Right cardiac atrium (tissue), 5 donors: ENCODE measurements at regions not wholly inside any gene's neighbourhood (a gene's known extent, or its start where the extent isn't known, plus 50 kb on each side); places are given as distances from the start of the nearest gene placed in this dataset.

Source experiments
- ATAC-seq, 2 donors: fragments of 200-7000 bp; cut with Tn5 transposase; one replicate each; pipeline versions ENCODE4 v1.8.0 to v1.9.1; 2020; ENCODE audit warnings: moderate library complexity in 2 of 2, mild to moderate bottlenecking in 1 of 2
- DNase-seq, 3 donors: peaks; one replicate each; pipeline ENCODE4 v3.0.0-alpha.2; 2020
- H3K27ac ChIP-seq: one replicate; pipeline ENCODE4 v1.5.1; 2013; ENCODE audit warnings: mild to moderate bottlenecking, low read length, control low read depth, moderate library complexity
- H3K27me3 ChIP-seq: one replicate; pipeline ENCODE4 v1.6.1; 2013; ENCODE audit not compliant: control insufficient read depth, insufficient read depth
- H3K4me1 ChIP-seq: one replicate; pipeline ENCODE4 v1.6.1; 2013; ENCODE audit warnings: low read length; ENCODE audit not compliant: control insufficient read depth, insufficient read depth
- H3K4me3 ChIP-seq: one replicate; pipeline ENCODE4 v1.5.1; 2013; ENCODE audit warnings: low read length, control low read depth
- H3K9me3 ChIP-seq: one replicate; pipeline ENCODE4 v1.6.1; 2013; ENCODE audit warnings: low read length; ENCODE audit not compliant: control insufficient read depth
- WGBS: extraction: QIAGEN DNeasy Blood & Tissue Kit; methylation state at CpG from one replicate; pipeline ENCODE4 v1.1.7; 2013; 5-methylcytosine and 5-hydroxymethylcytosine counted together
- intact Hi-C, 4 donors: fragments of 100-400 bp; cut with DNase I; formaldehyde crosslinking; loops; one replicate each; pipeline versions ENCODE4 v1.11.0 to v1.14.0; 2022 to 2023
- donor health status: healthy with polysubstance abuse.
- donor health status: DM: no; HTN: yes; CAD: no.
- donor health status: DM: no; HTN: no; CAD: no.
- donor health status: DM: no; HTN: yes; CAD: no; lungs with severe emphysema.
- donor health status: DM: yes; HTN: yes; CAD: no.

DNA sequence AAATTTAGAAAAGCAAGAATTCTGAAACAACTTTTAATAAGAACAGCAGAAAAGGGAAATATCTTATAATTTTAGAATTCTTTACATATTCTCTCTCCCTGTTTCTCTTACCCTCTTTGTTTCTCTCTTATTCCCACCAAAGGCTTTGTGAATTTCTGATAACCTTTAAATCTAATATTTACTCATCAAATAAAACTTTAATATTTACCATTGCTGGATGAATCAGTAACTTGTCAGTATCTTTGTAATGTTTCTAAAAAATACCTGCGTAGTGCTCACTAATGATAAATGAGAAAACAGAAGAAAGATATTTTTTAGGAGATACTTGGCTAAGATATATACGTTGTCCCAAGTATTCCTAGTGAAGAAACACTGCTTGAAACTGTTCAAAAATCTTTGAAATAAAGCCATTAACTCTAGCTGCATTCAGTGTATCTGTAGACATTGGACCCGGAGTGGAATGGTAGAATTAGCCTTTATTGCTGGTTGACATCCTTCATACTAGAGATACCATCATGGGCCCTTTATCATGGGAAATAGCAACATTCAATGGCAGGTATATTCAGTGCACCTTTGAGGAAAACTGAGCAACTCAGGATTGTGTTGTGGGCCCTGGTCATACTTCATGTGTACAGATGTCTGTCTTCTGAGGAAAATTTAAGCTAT is 2160.4 kb downstream of the MAT2B start:
- Histone ChIP-seq H3K27me3 (no peaks in the 10 kb centered on the region), H3K9me3 (no peaks in the 10 kb centered on the region), H3K27ac (no peak overlapping the region), H3K4me3 (no peak overlapping the region), H3K4me1 (no peaks in the 10 kb centered on the region)
- DNase-seq = no peak
- no peak for ATAC-seq
- intact Hi-C loops = no loop called here
- WGBS = 86% methylated on average over 3 of the region's 3 CpGs

DNA sequence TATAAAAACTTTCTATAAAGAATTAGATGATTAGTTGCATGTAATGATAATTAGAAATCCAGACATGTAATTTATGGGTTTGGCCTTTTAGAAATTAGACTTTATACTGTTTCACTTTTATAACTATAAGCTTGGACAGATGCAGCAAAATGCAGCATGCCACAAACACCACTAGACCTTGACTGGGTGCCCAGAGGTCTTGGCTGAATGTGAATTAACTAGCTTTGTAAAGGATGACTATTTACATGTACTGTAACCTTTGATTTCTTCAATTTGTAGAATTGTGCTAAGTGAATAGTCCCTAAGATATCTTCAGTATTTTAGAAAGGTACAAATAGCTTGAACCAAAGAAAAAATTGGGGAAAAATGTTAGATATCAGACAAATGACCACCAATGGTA is 2168.1 kb downstream of the MAT2B start:
- intact Hi-C loops = no loop called here
- Histone ChIP-seq H3K4me1 (no peaks in the 10 kb centered on the region), H3K4me3 (no peak overlapping the region), H3K9me3 (no peaks in the 10 kb centered on the region), H3K27ac (no peak overlapping the region), H3K27me3 (no peaks in the 10 kb centered on the region)
- no peak for ATAC-seq
- no peak for DNase-seq

- ATAC-seq = no peak
- Histone ChIP-seq H3K9me3 (no peaks in the 10 kb centered on the region), H3K4me1 (no peaks in the 10 kb centered on the region), H3K4me3 (no peak overlapping the region), H3K27ac (no peak overlapping the region), H3K27me3 (no peaks in the 10 kb centered on the region)
- intact Hi-C loops = no loop called here
- DNase-seq = no peak
- 77% methylated on average over 1 of the region's 1 CpG for WGBS
These were observed 2190.4 kb downstream of the MAT2B start for GRCh38 chr5:165695796-165696195.

GRCh38 chr5:165705960-165706359 is 2200.5 kb downstream of the MAT2B start:
- Histone ChIP-seq H3K4me1 (no peaks in the 10 kb centered on the region), H3K4me3 (no peak overlapping the region), H3K27me3 (no peaks in the 10 kb centered on the region), H3K9me3 (no peaks in the 10 kb centered on the region), H3K27ac (no peak overlapping the region)
- WGBS = 96% methylated on average over 1 of the region's 1 CpG
- DNase-seq (no peak), ATAC-seq (no peak)
- intact Hi-C loops = no loop called here

- no peaks in the 10 kb centered on the region for H3K4me1 ChIP-seq
- no peak for ATAC-seq
- intact Hi-C loops = no loop called here
- H3K9me3 ChIP-seq = no peaks in the 10 kb centered on the region
- no peak overlapping the region for H3K4me3 ChIP-seq
- WGBS = 80% methylated on average over 3 of the region's 3 CpGs
- H3K27me3 ChIP-seq = peaks cover 2% of the 10 kb centered on the region
- DNase-seq = no peak
- no peak overlapping the region for H3K27ac ChIP-seq
These were observed 2206.6 kb downstream of the MAT2B start for GRCh38 chr5:165712011-165712410.

- Histone ChIP-seq H3K4me1 (no peaks in the 10 kb centered on the region), H3K4me3 (no peak overlapping the region), H3K9me3 (no peaks in the 10 kb centered on the region), H3K27ac (no peak overlapping the region), H3K27me3 (peaks cover 2% of the 10 kb centered on the region)
- ATAC-seq (no peak), DNase-seq (no peak)
- WGBS = 71% methylated on average over 1 of the region's 1 CpG
- intact Hi-C loops = no loop called here
These were observed 2209.2 kb downstream of the MAT2B start for GRCh38 chr5:165714598-165714997.

DNA sequence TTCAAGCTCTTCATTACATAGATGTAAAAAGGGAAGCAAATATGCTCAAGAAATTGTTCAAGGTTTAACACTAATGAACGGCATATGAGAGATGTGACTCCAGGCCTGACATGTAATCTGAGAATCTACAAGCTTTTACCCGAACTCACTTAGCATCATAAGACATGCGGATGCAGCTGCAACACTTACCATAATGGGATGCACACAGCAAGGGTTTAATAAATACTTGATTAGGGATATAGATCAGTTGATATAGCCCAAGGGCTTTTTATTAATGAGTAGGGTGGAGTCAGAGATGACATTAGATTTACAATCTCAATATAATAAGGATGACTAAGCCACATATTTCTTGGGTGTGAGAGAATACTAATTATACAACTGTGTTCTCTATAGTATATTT is 2215.5 kb downstream of the MAT2B start:
- Histone ChIP-seq H3K27ac (no peak overlapping the region), H3K27me3 (no peaks in the 10 kb centered on the region), H3K4me3 (no peak overlapping the region), H3K9me3 (no peaks in the 10 kb centered on the region), H3K4me1 (no peaks in the 10 kb centered on the region)
- intact Hi-C loops = no loop called here
- DNase-seq = no peak
- 86% methylated on average over 3 of the region's 3 CpGs for WGBS
- ATAC-seq = no peak

DNA sequence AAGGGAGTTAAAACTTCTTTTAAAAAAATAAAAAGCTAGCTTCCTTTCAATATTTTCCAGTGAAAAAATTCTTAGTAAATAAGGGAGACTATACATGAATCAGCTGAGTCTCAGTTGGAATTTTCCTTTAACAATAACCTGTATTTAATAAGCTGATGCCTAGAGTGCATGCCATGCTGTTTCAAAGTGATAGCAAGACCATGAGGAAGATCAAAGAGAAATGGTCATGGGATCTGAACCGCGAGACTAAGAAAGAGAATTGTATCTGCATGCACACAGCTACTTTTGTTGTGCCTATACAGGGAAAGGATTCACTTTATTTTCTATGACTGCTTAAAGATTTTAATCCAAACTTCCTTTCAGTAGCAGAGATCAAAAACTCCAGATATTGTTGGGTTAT is 2217.0 kb downstream of the MAT2B start:
- DNase-seq (no peak), ATAC-seq (no peak)
- WGBS = 91% methylated on average over 2 of the region's 2 CpGs
- Histone ChIP-seq H3K4me1 (no peaks in the 10 kb centered on the region), H3K27ac (no peak overlapping the region), H3K27me3 (no peaks in the 10 kb centered on the region), H3K4me3 (no peak overlapping the region), H3K9me3 (no peaks in the 10 kb centered on the region)
- intact Hi-C loops = no loop called here

- DNase-seq (no peak), ATAC-seq (no peak)
- Histone ChIP-seq H3K27me3 (no peaks in the 10 kb centered on the region), H3K9me3 (no peaks in the 10 kb centered on the region), H3K4me1 (no peaks in the 10 kb centered on the region), H3K4me3 (no peak overlapping the region), H3K27ac (no peak overlapping the region)
- 78% methylated on average over 5 of the region's 5 CpGs for WGBS
- intact Hi-C loops = no loop called here
These were observed 2218.5 kb downstream of the MAT2B start for GRCh38 chr5:165723931-165724330.

DNA sequence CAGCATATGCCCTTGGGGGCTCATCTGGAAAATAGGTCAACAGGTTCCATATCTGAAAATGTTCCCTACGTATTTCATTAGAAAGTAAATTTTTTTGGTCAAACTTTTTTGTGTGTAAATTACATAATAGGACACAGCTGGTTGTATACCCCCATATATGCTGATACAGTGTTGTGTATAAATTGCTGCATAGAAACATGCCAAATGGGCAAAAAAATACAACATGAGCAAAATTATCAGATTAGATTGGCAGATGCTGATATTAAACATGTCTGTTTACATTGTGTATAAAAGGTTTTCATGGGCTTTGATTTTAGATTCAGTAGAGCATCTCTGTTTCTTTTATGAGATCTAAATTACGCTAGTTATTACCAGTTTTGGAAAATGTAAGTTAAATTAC is 2223.0 kb downstream of the MAT2B start:
- Histone ChIP-seq H3K27me3 (no peaks in the 10 kb centered on the region), H3K9me3 (no peaks in the 10 kb centered on the region), H3K4me3 (no peak overlapping the region), H3K4me1 (no peaks in the 10 kb centered on the region), H3K27ac (no peak overlapping the region)
- 81% methylated on average over 2 of the region's 2 CpGs for WGBS
- no peak for ATAC-seq
- intact Hi-C loops = no loop called here
- no peak for DNase-seq

DNA sequence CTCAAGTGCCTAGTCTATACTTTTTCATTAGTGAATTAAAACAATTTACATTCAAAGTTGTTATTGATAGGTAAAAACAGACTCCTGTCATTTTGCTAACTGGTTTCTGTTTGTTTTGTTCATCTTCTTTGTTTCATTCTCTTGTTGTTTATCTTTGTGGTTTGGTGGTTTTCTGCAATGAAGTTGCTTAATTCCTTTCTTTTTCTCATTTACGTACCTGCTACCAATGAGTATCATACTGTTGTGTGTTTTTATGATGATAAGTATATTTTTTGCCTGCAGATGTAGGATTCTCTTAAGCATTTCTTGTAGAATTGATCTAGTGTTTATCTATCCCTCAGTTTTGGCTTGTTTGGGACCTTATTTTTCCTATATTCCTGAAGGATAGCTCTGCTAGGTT is 2230.0 kb downstream of the MAT2B start:
- no peak overlapping the region for H3K4me3 ChIP-seq
- 38% methylated on average over 1 of the region's 1 CpG for WGBS
- H3K27me3 ChIP-seq = no peaks in the 10 kb centered on the region
- DNase-seq (no peak), ATAC-seq (no peak)
- no peak overlapping the region for H3K27ac ChIP-seq
- no peaks in the 10 kb centered on the region for H3K9me3 ChIP-seq
- no peaks in the 10 kb centered on the region for H3K4me1 ChIP-seq
- intact Hi-C loops = no loop called here

DNA sequence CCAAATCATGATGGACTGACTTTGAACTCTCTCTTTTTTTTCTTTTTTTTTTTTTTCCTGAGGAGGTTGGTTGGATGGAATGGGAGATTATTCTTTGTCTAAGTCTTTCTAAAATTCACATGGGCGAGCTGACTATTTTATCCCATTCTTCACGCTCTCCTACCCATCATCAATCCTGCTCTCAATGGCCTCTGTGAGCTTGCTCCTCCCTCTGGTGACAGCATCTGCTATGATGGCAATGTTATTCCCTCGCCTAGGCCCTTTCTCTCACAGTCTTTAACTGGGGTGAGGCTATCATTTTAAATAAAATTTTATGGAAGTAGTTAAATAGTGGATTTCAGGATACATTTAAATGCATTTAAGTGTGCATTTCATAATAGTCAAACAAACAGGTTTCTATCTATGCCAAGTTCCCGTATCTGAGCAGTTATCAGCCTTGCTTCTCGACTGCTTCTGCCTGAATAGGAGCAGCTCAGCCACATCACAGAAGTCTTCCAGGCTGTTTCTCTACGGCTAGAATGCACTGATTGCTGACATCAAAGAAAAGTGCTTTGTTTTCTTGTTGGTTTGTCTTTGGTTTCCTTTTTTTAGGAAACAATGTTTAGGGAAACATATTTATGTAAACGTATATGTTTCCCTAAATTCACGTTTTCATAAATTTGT is 2233.8 kb downstream of the MAT2B start:
- no peaks in the 10 kb centered on the region for H3K4me1 ChIP-seq
- H3K4me3 ChIP-seq = no peak overlapping the region
- intact Hi-C loops = no loop called here
- 71% methylated on average over 8 of the region's 8 CpGs for WGBS
- ATAC-seq = no peak
- no peaks in the 10 kb centered on the region for H3K9me3 ChIP-seq
- no peaks in the 10 kb centered on the region for H3K27me3 ChIP-seq
- no peak overlapping the region for H3K27ac ChIP-seq
- no peak for DNase-seq
